Thyroid gland (tissue), 4 donors: ENCODE measurements at regions not wholly inside any gene's neighbourhood (a gene's known extent, or its start where the extent isn't known, plus 50 kb on each side); places are given as distances from the start of the nearest gene placed in this dataset.

Source experiments
- DNase-seq, 2 donors: peaks; one replicate each; pipeline ENCODE4 v3.0.0-alpha.2; 2019
- H3K27ac ChIP-seq, 3 donors: fragments of 200-600 bp; sonication (generic); 1 replicate in 2 of 3; 2 replicates in 1 of 3; pipeline ENCODE4 v1.5.1; 2016 to 2019; ENCODE audit warnings: mild to moderate bottlenecking in 1 of 3, moderate library complexity in 1 of 3
- H3K27me3 ChIP-seq: fragments of 200-600 bp; sonication (generic); one replicate; pipeline ENCODE4 v1.5.1; 2019
- H3K36me3 ChIP-seq, 2 donors: fragments of 200-600 bp; sonication (generic); one replicate each; pipeline ENCODE4 v1.5.1; 2016 to 2019
- H3K4me1 ChIP-seq, 2 donors: fragments of 200-600 bp; sonication (generic); one replicate each; pipeline ENCODE4 v1.5.1; 2017 to 2019
- H3K4me3 ChIP-seq, 3 donors: fragments of 200-600 bp; sonication (generic); replicated peaks in 1 of 3; 1 replicate in 2 of 3; 2 replicates in 1 of 3; pipeline ENCODE4 v1.5.1; 2016; ENCODE audit warnings: mild to moderate bottlenecking in 1 of 3
- H3K9me3 ChIP-seq: fragments of 200-600 bp; sonication (generic); one replicate; pipeline ENCODE4 v1.5.1; 2017
- POLR2A ChIP-seq, 2 donors: fragments of 450-650 bp; IDR thresholded peaks; one replicate each; pipeline ENCODE4 v1.6.1; 2017; ENCODE audit warnings: antibody characterized with exemption in 2 of 2, mild to moderate bottlenecking in 2 of 2, moderate library complexity in 1 of 2
- WGBS, 2 donors: methylation state at CpG; one replicate each; pipeline ENCODE4 v1.1.5; 2017; 5-methylcytosine and 5-hydroxymethylcytosine counted together
- intact Hi-C: fragments of 100-400 bp; cut with DNase I; formaldehyde crosslinking; loops from one replicate; pipeline ENCODE4 v1.15.1; 2023
- TF ChIP-seq, protein P1 (sequence below), 6 experiments: fragments of 200-600 bp in 3 of 6; fragments of 450-650 bp in 3 of 6; sonication (generic) in 3 of 6; IDR thresholded peaks; one replicate each; pipeline ENCODE4 v1.5.1; 2016 to 2019; ENCODE audit warnings: antibody characterized with exemption in 6 of 6, mild to moderate bottlenecking in 2 of 6, inconsistent platforms in 1 of 6, moderate library complexity in 1 of 6

DNA sequence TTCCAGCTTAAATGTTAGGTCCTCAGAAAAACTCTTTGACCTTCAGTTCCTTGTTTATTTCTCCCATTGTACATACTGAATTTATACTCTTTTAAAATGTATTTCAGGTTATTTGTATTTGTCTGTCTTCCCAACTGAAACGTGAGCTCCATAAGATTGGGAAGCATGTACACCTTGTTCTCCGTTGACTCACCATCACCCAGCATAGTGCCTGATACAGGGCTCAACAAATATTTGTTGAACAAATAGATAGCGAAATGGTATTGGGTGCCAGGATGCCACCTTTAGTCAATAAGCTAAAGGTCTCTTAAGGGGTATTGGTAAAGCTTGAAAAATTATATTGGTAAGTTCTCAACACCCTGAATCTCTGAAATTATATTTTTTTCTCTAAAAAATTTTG lies 1841.3 kb upstream of the CELF4 start:
- TF ChIP-seq, protein P1, sequence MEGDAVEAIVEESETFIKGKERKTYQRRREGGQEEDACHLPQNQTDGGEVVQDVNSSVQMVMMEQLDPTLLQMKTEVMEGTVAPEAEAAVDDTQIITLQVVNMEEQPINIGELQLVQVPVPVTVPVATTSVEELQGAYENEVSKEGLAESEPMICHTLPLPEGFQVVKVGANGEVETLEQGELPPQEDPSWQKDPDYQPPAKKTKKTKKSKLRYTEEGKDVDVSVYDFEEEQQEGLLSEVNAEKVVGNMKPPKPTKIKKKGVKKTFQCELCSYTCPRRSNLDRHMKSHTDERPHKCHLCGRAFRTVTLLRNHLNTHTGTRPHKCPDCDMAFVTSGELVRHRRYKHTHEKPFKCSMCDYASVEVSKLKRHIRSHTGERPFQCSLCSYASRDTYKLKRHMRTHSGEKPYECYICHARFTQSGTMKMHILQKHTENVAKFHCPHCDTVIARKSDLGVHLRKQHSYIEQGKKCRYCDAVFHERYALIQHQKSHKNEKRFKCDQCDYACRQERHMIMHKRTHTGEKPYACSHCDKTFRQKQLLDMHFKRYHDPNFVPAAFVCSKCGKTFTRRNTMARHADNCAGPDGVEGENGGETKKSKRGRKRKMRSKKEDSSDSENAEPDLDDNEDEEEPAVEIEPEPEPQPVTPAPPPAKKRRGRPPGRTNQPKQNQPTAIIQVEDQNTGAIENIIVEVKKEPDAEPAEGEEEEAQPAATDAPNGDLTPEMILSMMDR (IDR thresholded peaks at IDR 0.05): no peak
- TF ChIP-seq POLR2A (IDR thresholded peaks at IDR 0.05): no peak
- Histone ChIP-seq H3K4me1 (no peaks in the 10 kb centered on the region), H3K36me3 (no peaks in the 10 kb centered on the region), H3K27ac (no peak overlapping the region), H3K4me3 (no peak overlapping the region), H3K27me3 (no peaks in the 10 kb centered on the region), H3K9me3 (no peaks in the 10 kb centered on the region)
- WGBS, 2 donors: 89 to 91% methylated on average over 3 of the region's 3 CpGs
- DNase-seq: no peak
- intact Hi-C loops: no loop called here

DNA sequence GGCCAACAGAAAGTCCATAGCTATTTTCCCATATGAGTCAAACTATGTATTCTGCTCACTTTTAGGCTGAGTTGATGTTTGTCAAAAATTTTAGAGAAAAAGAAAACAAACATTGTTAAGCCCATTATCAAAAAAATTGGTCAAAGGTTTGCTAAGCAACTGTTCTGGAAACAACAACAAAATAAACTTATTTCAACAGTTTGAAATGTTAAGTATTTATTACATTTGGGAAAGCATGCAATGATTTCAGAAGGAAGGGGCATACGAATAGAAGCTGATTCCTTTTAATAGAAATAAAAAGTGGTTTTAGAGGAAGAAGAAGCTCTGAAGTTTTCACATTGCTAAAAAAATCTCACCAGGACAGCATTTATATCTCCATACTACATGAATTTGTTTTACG lies 1837.5 kb upstream of the CELF4 start:
- Histone ChIP-seq H3K36me3 (no peaks in the 10 kb centered on the region), H3K4me3 (no peak overlapping the region), H3K27ac (no peak overlapping the region), H3K4me1 (no peaks in the 10 kb centered on the region), H3K9me3 (no peaks in the 10 kb centered on the region), H3K27me3 (no peaks in the 10 kb centered on the region)
- DNase-seq: no peak
- intact Hi-C loops: no loop called here
- TF ChIP-seq, protein P1 (IDR thresholded peaks at IDR 0.05): no peak
- TF ChIP-seq POLR2A (IDR thresholded peaks at IDR 0.05): no peak
- 79 to 85% methylated on average over 2 of the region's 2 CpGs for WGBS, 2 donors

DNA sequence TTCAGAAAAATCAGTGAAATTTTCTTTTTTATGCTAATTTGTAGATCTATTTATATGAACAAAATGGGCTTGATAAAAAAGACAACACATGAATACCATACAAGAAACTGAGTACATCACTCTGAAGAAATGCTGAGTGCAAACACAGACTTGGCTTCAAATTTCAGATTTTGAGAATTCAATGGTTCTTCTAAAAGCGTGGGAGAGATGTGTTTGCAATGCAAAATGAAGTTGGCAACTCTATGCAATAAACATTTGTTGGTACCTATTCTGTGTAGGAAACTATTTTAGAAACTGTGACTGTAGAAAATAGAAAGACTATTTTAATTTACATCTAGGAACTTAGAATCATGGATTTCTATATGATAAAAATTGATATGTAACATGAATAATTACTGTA lies 1834.1 kb upstream of the CELF4 start:
- Histone ChIP-seq H3K9me3 (no peaks in the 10 kb centered on the region), H3K27ac (no peak overlapping the region), H3K36me3 (no peaks in the 10 kb centered on the region), H3K4me3 (no peak overlapping the region), H3K27me3 (no peaks in the 10 kb centered on the region), H3K4me1 (no peaks in the 10 kb centered on the region)
- DNase-seq: no peak
- intact Hi-C loops: no loop called here
- TF ChIP-seq, protein P1 (IDR thresholded peaks at IDR 0.05): no peak
- TF ChIP-seq POLR2A (IDR thresholded peaks at IDR 0.05): no peak
- 87 to 96% methylated on average over 1 of the region's 1 CpG for WGBS, 2 donors

DNA sequence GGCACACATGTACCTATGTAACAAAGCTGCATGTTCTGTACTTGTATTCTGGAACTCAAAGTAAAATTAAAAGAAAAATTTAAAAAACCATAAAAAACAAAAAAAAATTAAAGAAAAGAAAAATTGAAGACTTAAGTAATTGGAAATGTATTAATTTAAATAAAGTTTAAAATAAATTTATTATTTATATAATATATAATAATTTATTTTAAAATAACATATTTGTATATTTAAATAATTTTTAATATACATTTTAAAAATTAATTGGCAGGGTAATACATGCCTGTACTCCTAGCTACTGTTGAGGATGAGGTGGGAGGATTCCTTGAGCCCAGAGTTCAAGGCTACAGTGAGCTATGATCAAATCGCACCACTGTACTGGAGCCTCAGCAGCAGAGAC lies 1830.6 kb upstream of the CELF4 start:
- Histone ChIP-seq H3K9me3 (no peaks in the 10 kb centered on the region), H3K4me3 (no peak overlapping the region), H3K4me1 (no peaks in the 10 kb centered on the region), H3K36me3 (no peaks in the 10 kb centered on the region), H3K27me3 (no peaks in the 10 kb centered on the region), H3K27ac (no peak overlapping the region)
- intact Hi-C loops: no loop called here
- no peak for DNase-seq
- WGBS, 2 donors: 97 to 98% methylated on average over 1 of the region's 1 CpG
- no peak for TF ChIP-seq POLR2A (IDR thresholded peaks at IDR 0.05)
- TF ChIP-seq, protein P1 (IDR thresholded peaks at IDR 0.05): no peak

DNA sequence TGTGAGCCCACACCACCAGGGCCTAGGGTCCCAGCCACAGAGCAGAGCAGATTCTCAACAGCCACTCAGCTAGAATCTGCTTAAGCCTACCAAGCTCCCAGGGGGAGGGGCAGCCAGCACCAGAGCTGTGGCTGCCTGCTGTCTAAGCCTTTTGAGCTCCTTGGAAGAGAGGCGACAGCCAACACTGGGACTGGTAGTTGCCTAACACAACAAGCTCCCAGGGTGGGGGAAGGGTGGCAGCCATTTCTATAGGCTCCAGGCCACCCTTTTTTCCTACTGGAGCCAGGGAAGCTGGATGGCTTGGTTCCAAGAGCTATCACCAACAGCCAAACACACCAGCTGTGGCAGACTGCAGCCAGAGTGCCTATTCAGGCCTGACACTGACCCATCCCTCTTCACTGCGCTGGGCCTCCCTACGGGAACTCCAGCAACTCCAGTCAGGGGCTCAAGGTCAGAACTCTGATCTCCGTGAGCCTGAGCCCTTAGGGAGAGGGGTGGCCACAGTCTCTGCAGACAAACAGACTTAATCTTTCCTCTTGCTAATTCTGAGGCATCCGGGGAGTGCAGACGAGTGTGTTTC lies 1824.3 kb upstream of the CELF4 start:
- no peak overlapping the region for H3K27ac ChIP-seq
- TF ChIP-seq POLR2A (IDR thresholded peaks at IDR 0.05): no peak
- TF ChIP-seq, protein P1 (IDR thresholded peaks at IDR 0.05): no peak
- 75% methylated on average over 5 to 6 of the region's 6 CpGs for WGBS, 2 donors

More for the DNA sequence above, 1824.3 kb upstream of the CELF4 start:
- Histone ChIP-seq H3K36me3 (no peaks in the 10 kb centered on the region), H3K4me1 (no peaks in the 10 kb centered on the region), H3K4me3 (no peak overlapping the region), H3K27me3 (no peaks in the 10 kb centered on the region), H3K9me3 (no peaks in the 10 kb centered on the region)
- intact Hi-C loops: no loop called here
- DNase-seq: no peak
